Upper lobe of left lung (tissue), 6 donors: ENCODE measurements at regions not wholly inside any gene's neighbourhood (a gene's known extent, or its start where the extent isn't known, plus 50 kb on each side); places are given as distances from the start of the nearest gene placed in this dataset.

ENCODE experiments used
- ATAC-seq, 2 donors: fragments of 200-7000 bp; cut with Tn5 transposase; one replicate each; pipeline ENCODE4 v1.9.1; 2022; ENCODE audit warnings: mild to moderate bottlenecking in 2 of 2, moderate library complexity in 2 of 2; ENCODE audit not compliant: low FRiP score in 2 of 2
- DNase-seq, 2 donors: peaks; one replicate each; pipeline ENCODE4 v3.0.0-alpha.2; 2019 to 2020
- H3K27ac ChIP-seq, 4 donors: fragments of 200-600 bp; sonication (generic); one replicate each; pipeline ENCODE4 v1.5.1; 2016 to 2019
- H3K27me3 ChIP-seq, 4 donors: fragments of 200-600 bp; sonication (generic); one replicate each; pipeline ENCODE4 v1.5.1; 2017 to 2019
- H3K36me3 ChIP-seq, 4 donors: fragments of 200-600 bp; sonication (generic); one replicate each; pipeline ENCODE4 v1.5.1; 2016 to 2019
- H3K4me1 ChIP-seq, 4 donors: fragments of 200-600 bp; sonication (generic); one replicate each; pipeline ENCODE4 v1.5.1; 2018 to 2019
- H3K4me3 ChIP-seq, 4 donors: fragments of 200-600 bp; sonication (generic); one replicate each; pipeline ENCODE4 v1.5.1; 2017 to 2019; ENCODE audit warnings: mild to moderate bottlenecking in 2 of 4, moderate library complexity in 1 of 4
- H3K9me3 ChIP-seq, 4 donors: fragments of 200-600 bp; sonication (generic); one replicate each; pipeline ENCODE4 v1.5.1; 2018 to 2019
- CTCF ChIP-seq, 6 experiments: fragments of 450-650 bp in 4 of 6; fragments of 200-600 bp in 2 of 6; sonication (generic) in 2 of 6; IDR thresholded peaks; one replicate each; pipeline ENCODE4 v1.5.1; 2016 to 2019; ENCODE audit warnings: antibody characterized with exemption in 6 of 6
- EP300 ChIP-seq, 4 donors: sonication (generic); formaldehyde crosslinking; IDR thresholded peaks; one replicate each; pipeline ENCODE4 v1.5.1; 2017; ENCODE audit warnings: antibody characterized with exemption in 4 of 4, control low read depth in 2 of 4
- POLR2A ChIP-seq, 4 donors: fragments of 450-650 bp; IDR thresholded peaks; one replicate each; pipeline ENCODE4 v1.5.1; 2016 to 2017; ENCODE audit warnings: antibody characterized with exemption in 4 of 4, mild to moderate bottlenecking in 2 of 4
- POLR2AphosphoS5 ChIP-seq, 2 donors: sonication (generic); formaldehyde crosslinking; IDR thresholded peaks; one replicate each; pipeline ENCODE4 v1.5.1; 2017; ENCODE audit warnings: antibody characterized with exemption in 2 of 2
- WGBS, 2 donors: methylation state at CpG; one replicate each; pipeline ENCODE4 v1.1.5; 2017 to 2018; 5-methylcytosine and 5-hydroxymethylcytosine counted together
- donor health status: DM: no; HTN: no; CAD: no; lungs with moderate emphysema.
- donor health status: DM: no; HTN: yes; CAD: no; lungs with severe emphysema.

GRCh38 chr4:178784491-178784890 lies 1342.3 kb upstream of the AGA start:
- ATAC-seq: no peak
- Histone ChIP-seq H3K9me3 (no peaks in the 10 kb centered on the region), H3K36me3 (no peaks in the 10 kb centered on the region), H3K4me3 (no peak overlapping the region), H3K27me3 (no peaks in the 10 kb centered on the region), H3K4me1 (no peaks in the 10 kb centered on the region), H3K27ac (no peak overlapping the region)
- TF ChIP-seq EP300 (IDR thresholded peaks at IDR 0.05) (no peak), POLR2A (IDR thresholded peaks at IDR 0.05) (no peak), POLR2AphosphoS5 (IDR thresholded peaks at IDR 0.05) (no peak), CTCF (IDR thresholded peaks at IDR 0.05) (no peak)
- DNase-seq: no peak
- WGBS, 2 donors: 71 to 72% methylated on average over 3 of the region's 3 CpGs

- Histone ChIP-seq H3K4me1 (no peaks in the 10 kb centered on the region), H3K27me3 (no peaks in the 10 kb centered on the region), H3K9me3 (no peaks in the 10 kb centered on the region), H3K4me3 (no peak overlapping the region), H3K27ac (no peak overlapping the region), H3K36me3 (no peaks in the 10 kb centered on the region)
- DNase-seq: no peak
- 71 to 81% methylated on average over 3 of the region's 3 CpGs for WGBS, 2 donors
- TF ChIP-seq POLR2AphosphoS5 (IDR thresholded peaks at IDR 0.05): no peak
- TF ChIP-seq EP300 (IDR thresholded peaks at IDR 0.05): no peak
- no peak for TF ChIP-seq POLR2A (IDR thresholded peaks at IDR 0.05)
- no peak for TF ChIP-seq CTCF (IDR thresholded peaks at IDR 0.05)
- ATAC-seq: no peak
Observed at GRCh38 chr4:178789279-178789678, 1347.0 kb upstream of the AGA start.

GRCh38 chr4:178799204-178799603 lies 1357.0 kb upstream of the AGA start:
- no peaks in the 10 kb centered on the region for H3K36me3 ChIP-seq
- 40% methylated on average over 2 of the region's 2 CpGs for WGBS, 2 donors
- H3K4me1 ChIP-seq: no peaks in the 10 kb centered on the region
- no peak overlapping the region for H3K4me3 ChIP-seq
- DNase-seq: no peak
- H3K9me3 ChIP-seq: no peaks in the 10 kb centered on the region
- TF ChIP-seq CTCF (IDR thresholded peaks at IDR 0.05): no peak
- no peak for TF ChIP-seq EP300 (IDR thresholded peaks at IDR 0.05)
- no peak for TF ChIP-seq POLR2AphosphoS5 (IDR thresholded peaks at IDR 0.05)
- no peak for TF ChIP-seq POLR2A (IDR thresholded peaks at IDR 0.05)
- no peaks in the 10 kb centered on the region for H3K27me3 ChIP-seq
- H3K27ac ChIP-seq: no peak overlapping the region
- ATAC-seq: no peak

GRCh38 chr4:178808106-178808505 lies 1365.9 kb upstream of the AGA start:
- H3K36me3 ChIP-seq: no peaks in the 10 kb centered on the region
- TF ChIP-seq EP300 (IDR thresholded peaks at IDR 0.05): no peak
- TF ChIP-seq CTCF (IDR thresholded peaks at IDR 0.05): no peak
- no peak for TF ChIP-seq POLR2A (IDR thresholded peaks at IDR 0.05)
- no peak for TF ChIP-seq POLR2AphosphoS5 (IDR thresholded peaks at IDR 0.05)
- no peaks in the 10 kb centered on the region for H3K9me3 ChIP-seq
- no peaks in the 10 kb centered on the region for H3K27me3 ChIP-seq
- H3K4me3 ChIP-seq: no peak overlapping the region
- H3K4me1 ChIP-seq: no peaks in the 10 kb centered on the region
- WGBS, 2 donors: 37 to 44% methylated on average over 1 of the region's 1 CpG
- DNase-seq: no peak
- ATAC-seq: no peak
- H3K27ac ChIP-seq: no peak overlapping the region

GRCh38 chr4:178809921-178810320 lies 1367.7 kb upstream of the AGA start:
- TF ChIP-seq EP300 (IDR thresholded peaks at IDR 0.05) (no peak), CTCF (IDR thresholded peaks at IDR 0.05) (no peak), POLR2A (IDR thresholded peaks at IDR 0.05) (no peak), POLR2AphosphoS5 (IDR thresholded peaks at IDR 0.05) (no peak)
- H3K4me3 ChIP-seq: no peak overlapping the region
- no peaks in the 10 kb centered on the region for H3K36me3 ChIP-seq
- no peaks in the 10 kb centered on the region for H3K4me1 ChIP-seq
- DNase-seq (no peak), ATAC-seq (no peak)
- no peaks in the 10 kb centered on the region for H3K27me3 ChIP-seq
- H3K9me3 ChIP-seq: no peaks in the 10 kb centered on the region
- 73 to 88% methylated on average over 2 of the region's 2 CpGs for WGBS, 2 donors
- H3K27ac ChIP-seq: no peak overlapping the region
